ENCODE measurements at regions not wholly inside any gene's neighbourhood (a gene's known extent, or its start where the extent isn't known, plus 50 kb on each side); places are given as distances from the start of the nearest gene placed in this dataset.

- TF ChIP-seq CTCF (IDR thresholded peaks at IDR 0.05) (no peak), POLR2A (IDR thresholded peaks at IDR 0.05) (no peak)
Observed at GRCh38 chr10:15455456-15455855, 84.4 kb upstream of the FAM171A1 start.

Measured in lower leg skin (tissue), 3 donors.